HFF-Myc (cell line): ENCODE measurements at regions not wholly inside any gene's neighbourhood (a gene's known extent, or its start where the extent isn't known, plus 50 kb on each side); places are given as distances from the start of the nearest gene placed in this dataset.

Experiments
- DNase-seq: peaks from one replicate; pipeline ENCODE4 v3.0.0-alpha.2; 2011; ENCODE audit warnings: low read depth; ENCODE audit errors: extremely low read depth
- H3K4me3 ChIP-seq: replicated peaks from 2 replicates; pipeline ENCODE4 v1.5.1; 2011; ENCODE audit warnings: low read depth, mild to moderate bottlenecking, control low read depth, low read length
- TF ChIP-seq, protein P1 (sequence below): IDR thresholded peaks from 2 replicates; pipeline ENCODE4 v1.5.1; 2012; ENCODE audit warnings: mild to moderate bottlenecking, low read depth, low read length, control low read depth; ENCODE audit errors: missing control alignments

DNA sequence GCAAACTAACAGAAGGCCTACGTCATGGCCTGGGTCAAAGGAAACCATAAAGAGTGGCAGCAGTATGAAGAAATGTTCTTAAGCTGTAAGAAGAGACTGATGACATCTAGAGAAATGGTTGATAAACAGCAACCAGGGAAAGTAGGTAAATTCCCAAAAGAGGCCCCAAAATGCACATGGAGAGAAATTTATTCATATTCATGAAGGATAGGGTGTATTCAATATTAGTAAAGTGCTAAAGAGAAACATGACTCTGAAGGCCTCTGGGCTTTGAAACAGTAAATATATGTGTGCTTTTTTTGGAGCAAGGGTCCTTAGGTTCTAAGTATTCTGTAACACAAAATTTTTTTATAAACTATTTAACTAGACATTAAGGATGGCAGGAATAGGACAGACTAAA lies 149.7 kb upstream of the GRIA1 start:
- TF ChIP-seq, protein P1, sequence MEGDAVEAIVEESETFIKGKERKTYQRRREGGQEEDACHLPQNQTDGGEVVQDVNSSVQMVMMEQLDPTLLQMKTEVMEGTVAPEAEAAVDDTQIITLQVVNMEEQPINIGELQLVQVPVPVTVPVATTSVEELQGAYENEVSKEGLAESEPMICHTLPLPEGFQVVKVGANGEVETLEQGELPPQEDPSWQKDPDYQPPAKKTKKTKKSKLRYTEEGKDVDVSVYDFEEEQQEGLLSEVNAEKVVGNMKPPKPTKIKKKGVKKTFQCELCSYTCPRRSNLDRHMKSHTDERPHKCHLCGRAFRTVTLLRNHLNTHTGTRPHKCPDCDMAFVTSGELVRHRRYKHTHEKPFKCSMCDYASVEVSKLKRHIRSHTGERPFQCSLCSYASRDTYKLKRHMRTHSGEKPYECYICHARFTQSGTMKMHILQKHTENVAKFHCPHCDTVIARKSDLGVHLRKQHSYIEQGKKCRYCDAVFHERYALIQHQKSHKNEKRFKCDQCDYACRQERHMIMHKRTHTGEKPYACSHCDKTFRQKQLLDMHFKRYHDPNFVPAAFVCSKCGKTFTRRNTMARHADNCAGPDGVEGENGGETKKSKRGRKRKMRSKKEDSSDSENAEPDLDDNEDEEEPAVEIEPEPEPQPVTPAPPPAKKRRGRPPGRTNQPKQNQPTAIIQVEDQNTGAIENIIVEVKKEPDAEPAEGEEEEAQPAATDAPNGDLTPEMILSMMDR = no peak
- DNase-seq = no peak
- H3K4me3 ChIP-seq = no peak overlapping the region

- no peak for DNase-seq
- TF ChIP-seq, protein P1 = no peak
Observed at GRCh38 chr5:153342487-153342886, 148.0 kb upstream of the GRIA1 start.

DNA sequence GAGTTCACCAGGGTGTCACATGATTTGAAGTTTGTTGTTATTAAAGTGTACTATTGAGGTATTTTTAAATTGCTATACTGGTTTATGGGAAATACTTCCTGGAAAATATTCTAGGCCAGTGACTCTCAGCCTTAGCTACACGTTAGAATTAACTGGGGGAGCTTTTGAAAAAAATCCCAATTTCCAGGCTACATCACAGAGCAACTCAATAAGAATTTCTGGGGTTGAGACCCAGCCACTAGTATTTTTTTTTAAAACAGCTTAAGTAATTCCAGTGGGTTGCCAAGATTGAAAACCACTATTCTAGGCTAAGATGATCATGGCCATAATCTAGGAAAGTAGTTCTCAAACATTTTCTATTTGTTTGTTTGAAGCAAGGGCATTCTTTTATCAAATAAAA lies 142.9 kb upstream of the GRIA1 start:
- no peak for DNase-seq
- H3K4me3 ChIP-seq = no peak overlapping the region
- TF ChIP-seq, protein P1 = no peak

More at GRCh38 chr5:153342487-153342886, 148.0 kb upstream of the GRIA1 start:
- H3K4me3 ChIP-seq = no peak overlapping the region

DNA sequence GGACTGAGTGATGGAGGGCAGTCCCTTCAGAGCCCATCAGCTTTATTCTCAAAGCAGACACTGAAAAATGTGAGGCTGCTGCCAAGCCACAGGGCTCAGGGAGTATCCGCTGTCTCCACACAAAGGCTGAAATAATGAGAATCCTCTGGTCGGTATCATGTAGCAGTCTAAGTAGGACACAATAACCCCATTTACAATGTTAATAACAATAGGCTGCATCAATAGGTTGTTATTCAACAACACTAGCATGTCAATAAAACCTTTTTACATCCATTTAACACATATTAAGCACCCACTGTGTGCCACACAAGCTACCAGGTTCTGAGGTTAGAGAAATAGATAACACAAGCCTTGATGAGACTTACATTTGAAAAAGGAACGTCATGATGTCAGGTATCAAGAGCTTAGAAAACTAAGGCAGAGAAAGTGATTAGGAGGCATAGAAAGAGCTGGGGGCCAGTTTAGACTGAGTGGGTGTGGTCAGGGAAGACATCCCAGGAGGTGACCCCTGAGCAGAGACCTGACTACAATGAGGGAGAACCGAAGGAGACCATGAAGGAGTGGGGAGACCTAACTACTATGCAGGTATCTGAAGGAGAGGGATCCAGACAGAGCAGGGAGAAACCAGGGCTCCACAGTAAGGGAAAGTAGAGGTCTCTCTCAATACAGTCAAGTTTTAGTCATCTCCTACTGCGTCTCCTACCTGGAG lies 140.1 kb upstream of the GRIA1 start:
- TF ChIP-seq, protein P1 = no peak
- DNase-seq = no peak
- no peak overlapping the region for H3K4me3 ChIP-seq

GRCh38 chr5:153352685-153353219 lies 137.7 kb upstream of the GRIA1 start:
- no peak for DNase-seq

DNA sequence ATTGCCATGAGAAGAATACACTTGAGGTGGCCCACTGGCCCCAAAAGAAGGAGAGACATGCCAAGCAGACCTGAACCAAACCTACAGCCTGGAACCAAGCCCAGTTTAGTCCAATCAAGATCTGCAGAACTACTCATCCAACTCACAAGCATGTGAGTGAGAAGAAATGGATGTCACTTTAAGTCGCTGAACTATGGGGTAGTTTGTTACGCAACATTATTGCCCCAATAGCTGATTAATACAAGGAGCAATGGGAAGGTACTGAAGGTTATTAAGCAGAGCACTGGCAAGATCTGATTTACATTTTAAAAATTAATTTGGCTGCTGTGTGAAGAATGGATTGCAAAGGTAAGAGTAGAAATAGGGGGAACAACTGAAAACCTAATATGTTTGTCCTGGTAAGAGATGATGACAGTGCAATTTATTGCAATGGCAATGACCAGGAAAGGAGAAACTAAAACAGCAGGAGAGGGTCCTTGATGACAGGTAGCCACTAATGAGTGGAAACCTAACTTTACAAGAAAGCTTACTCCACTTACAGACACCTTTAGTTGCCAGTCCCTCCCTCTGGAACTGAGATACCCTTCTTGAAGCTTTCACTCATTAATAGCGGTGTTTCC lies 132.9 kb upstream of the GRIA1 start:
- TF ChIP-seq, protein P1 = no peak
- no peak for DNase-seq
- H3K4me3 ChIP-seq = no peak overlapping the region

More at GRCh38 chr5:153352685-153353219, 137.7 kb upstream of the GRIA1 start:
- H3K4me3 ChIP-seq = no peak overlapping the region
- TF ChIP-seq, protein P1 = no peak
